Panc1 (cell line): ENCODE measurements at regions not wholly inside any gene's neighbourhood (a gene's known extent, or its start where the extent isn't known, plus 50 kb on each side); places are given as distances from the start of the nearest gene placed in this dataset.

Experiments used
- ATAC-seq: fragments of 200-7000 bp; cut with Tn5 transposase; 2 replicates; pipeline ENCODE4 v1.9.1; 2020; ENCODE audit warnings: mild to moderate bottlenecking, moderate library complexity
- BruUV-seq: library from RNA; stranded (reverse); fragments of 400-500 nt; replicated peaks from 2 replicates; lab custom pipeline; 2021; lab: Mats Ljungman, UMichigan
- CTCF ChIA-PET: fragments of 300-600 bp; sonication (Branson Sonifier 250); formaldehyde crosslinking; loops from one replicate; lab custom pipeline; 2022; ENCODE audit warnings: antibody characterized with exemption; lab: Charles Lee
- POLR2A ChIA-PET: fragments of 300-600 bp; sonication (Branson Sonifier 250); formaldehyde crosslinking; loops from one replicate; lab custom pipeline; 2022; ENCODE audit warnings: antibody characterized with exemption; lab: Charles Lee
- DNase-seq: peaks from one replicate; pipeline ENCODE4 v3.0.0-alpha.2; 2010; ENCODE audit warnings: low read depth, low spot score
- H3K27ac ChIP-seq: 2 replicates; pipeline ENCODE4 v1.5.1; 2011; ENCODE audit warnings: mild to moderate bottlenecking, low read length, inconsistent platforms
- H3K27me3 ChIP-seq: fragments of 200-500 bp; sonication (Bioruptor generic); 2 replicates; pipeline ENCODE4 v1.6.0; 2014; ENCODE audit warnings: low read length, inconsistent platforms; ENCODE audit not compliant: control insufficient read depth, insufficient read depth
- H3K36me3 ChIP-seq: fragments of 200-500 bp; sonication (Bioruptor generic); 2 replicates; pipeline ENCODE4 v1.5.1; 2014; ENCODE audit warnings: inconsistent platforms, mild to moderate bottlenecking, low read length, moderate library complexity; ENCODE audit not compliant: control insufficient read depth, insufficient read depth
- H3K4me1 ChIP-seq: 2 replicates; pipeline ENCODE4 v1.5.1; 2011; ENCODE audit warnings: inconsistent platforms, mild to moderate bottlenecking, low read length, moderate library complexity; ENCODE audit not compliant: control insufficient read depth, insufficient read depth
- H3K4me3 ChIP-seq, 2 experiments: 2 replicates each; pipeline ENCODE4 v1.5.1; 2011 to 2012; ENCODE audit warnings: low read depth in 2 of 2, low read length in 2 of 2, mild to moderate bottlenecking in 2 of 2, inconsistent platforms in 1 of 2, moderate library complexity in 1 of 2
- H3K9me3 ChIP-seq: fragments of 200-500 bp; sonication (Bioruptor generic); 2 replicates; pipeline ENCODE4 v1.5.1; 2014; ENCODE audit warnings: low read depth, mild to moderate bottlenecking, inconsistent platforms, low read length, moderate library complexity; ENCODE audit not compliant: control insufficient read depth, insufficient read depth
- CTCF ChIP-seq: fragments of 450-650 bp; IDR thresholded peaks from 2 replicates; pipeline ENCODE4 v1.5.1; 2017; ENCODE audit warnings: mild to moderate bottlenecking
- POLR2AphosphoS5 ChIP-seq: IDR thresholded peaks from 2 replicates; pipeline ENCODE4 v1.6.1; 2012; ENCODE audit warnings: mild to moderate bottlenecking, low read depth, low read length, moderate library complexity
- REST ChIP-seq, 2 experiments: IDR thresholded peaks; 2 replicates each; pipeline ENCODE4 v1.6.1; 2011 to 2012; ENCODE audit warnings: low read depth in 2 of 2, control low read depth in 1 of 2, low read length in 1 of 2, mild to moderate bottlenecking in 1 of 2, moderate library complexity in 1 of 2; ENCODE audit not compliant: insufficient read depth in 1 of 2
- SIN3A ChIP-seq: IDR thresholded peaks from 2 replicates; pipeline ENCODE4 v1.6.1; 2012; ENCODE audit warnings: low read depth, mild to moderate bottlenecking, low read length, moderate library complexity, borderline replicate concordance; ENCODE audit not compliant: insufficient read depth
- TCF7L2 ChIP-seq: IDR thresholded peaks from 2 replicates; pipeline ENCODE4 v1.6.1; 2011; ENCODE audit warnings: mild to moderate bottlenecking, low read depth, low read length, inconsistent platforms
- in situ Hi-C: cut with HindIII; loops from 2 replicates; pipeline ENCODE4 v1.10.0; 2016; ENCODE audit warnings: low sequenced_read_pairs, low pct_unique_long_range_greater_than_20kb
- intact Hi-C: fragments of 100-400 bp; cut with micrococcal nuclease; formaldehyde crosslinking; loops from one replicate; pipeline ENCODE4 v1.10.0; 2022; ENCODE audit not compliant: unreplicated experiment

- Histone ChIP-seq H3K27ac (no peak overlapping the region), H3K4me1 (peaks cover 29% of the 10 kb centered on the region)
These were observed 63.8 kb upstream of the RTN4 start for GRCh38 chr2:55114082-55114481.

More at GRCh38 chr2:55114082-55114481, 63.8 kb upstream of the RTN4 start:
- H3K9me3 ChIP-seq = no peaks in the 10 kb centered on the region
- ChIA-PET CTCF (interaction anchor here (0.7 kb wide), 1 partner anchor 54 kb away, joined by 3 read pairs; no protein-coding TSS in a partner anchor), POLR2A (interaction anchor here (0.6 kb wide), 1 partner anchor 84 kb away, joined by 3 read pairs; no protein-coding TSS in a partner anchor)
- intact Hi-C loops = no loop called here
- ATAC-seq (no peak), DNase-seq (no peak)
- no TSS peak for BruUV-seq
- TF ChIP-seq CTCF (no peak), REST (IDR thresholded peaks at IDR 0.05; ENCODE audit: insufficient read depth in 1 of 2, low read depth in 2 of 2, low read length in 1 of 2) (no peak), POLR2AphosphoS5 (no peak), SIN3A (no peak), TCF7L2 (no peak)
- H3K27me3 ChIP-seq = no peaks in the 10 kb centered on the region
- in situ Hi-C loops = no loop called here
- H3K4me3 ChIP-seq = no peak overlapping the region
- H3K36me3 ChIP-seq = no peaks in the 10 kb centered on the region
